HCT116 (cell line): ENCODE measurements at regions not wholly inside any gene's neighbourhood (a gene's known extent, or its start where the extent isn't known, plus 50 kb on each side); places are given as distances from the start of the nearest gene placed in this dataset.
"Not testable (repeated sequence)": the region's sequence is repeated elsewhere in the genome, so short reads cannot be mapped to it uniquely, and the experiment has no call there.

Experiments used
- ATAC-seq: fragments of 200-7000 bp; cut with Tn5 transposase; 2 replicates; pipeline ENCODE4 v1.9.1; 2020; ENCODE audit warnings: mild to moderate bottlenecking, moderate library complexity
- BruUV-seq: library from RNA; stranded (reverse); fragments of 400-500 nt; replicated peaks from 2 replicates; lab custom pipeline; 2021; lab: Mats Ljungman, UMichigan
- CTCF ChIA-PET: fragments of 300-600 bp; sonication (Branson Sonifier 250); formaldehyde crosslinking; loops from one replicate; lab custom pipeline; 2021; ENCODE audit warnings: antibody characterized with exemption; lab: Charles Lee
- POLR2A ChIA-PET: fragments of 300-600, 350-600 bp; sonication (Branson Sonifier 250); formaldehyde crosslinking; loops from one replicate; lab custom pipeline; 2021; ENCODE audit warnings: antibody characterized with exemption; lab: Charles Lee
- RAD21 ChIA-PET, 2 experiments: fragments of 300-600 bp; sonication (Branson Sonifier 250); formaldehyde crosslinking; loops; one replicate each; lab custom pipeline; 2023; ENCODE audit warnings: low total read pairs in 2 of 2; ENCODE audit not compliant: uncharacterized antibody in 2 of 2, unreplicated experiment in 2 of 2, low non-redundant PET in 1 of 2; lab: Charles Lee
- DNase-seq: peaks from one replicate; pipeline ENCODE4 v3.0.0-alpha.2; 2010; ENCODE audit warnings: low read depth, low spot score
- H2AFZ ChIP-seq: fragments of 200-600 bp; shearing (Covaris generic), sonication (generic); 2 replicates; pipeline ENCODE4 v1.6.1; 2017; ENCODE audit warnings: low read depth, mixed run types, mixed read lengths, antibody characterized with exemption, low read length; ENCODE audit not compliant: poor library complexity, severe bottlenecking
- H3K27ac ChIP-seq: 2 replicates; pipeline ENCODE4 v1.5.1; 2012; ENCODE audit warnings: low read depth, low read length
- H3K27me3 ChIP-seq: fragments of 200-600 bp; sonication (generic); 2 replicates; pipeline ENCODE4 v1.6.1; 2016; ENCODE audit warnings: mixed run types, low read length, mixed read lengths; ENCODE audit not compliant: insufficient read depth
- H3K36me3 ChIP-seq, 2 experiments: fragments of 200-500 bp in 1 of 2; fragments of 200-600 bp in 1 of 2; sonication (Bioruptor generic) in 1 of 2; sonication (generic) in 1 of 2; 2 replicates each; pipeline versions ENCODE4 v1.5.1 to v1.6.1; 2014 to 2016; ENCODE audit warnings: low read length in 2 of 2, inconsistent platforms in 1 of 2, mixed read lengths in 1 of 2, mixed run types in 1 of 2; ENCODE audit not compliant: insufficient read depth in 2 of 2, control insufficient read depth in 1 of 2
- H3K4me1 ChIP-seq, 2 experiments: fragments of 200-600 bp in 1 of 2; sonication (generic) in 1 of 2; 2 replicates each; pipeline versions ENCODE4 v1.5.1 to v1.6.1; 2012 to 2017; ENCODE audit warnings: low read length in 2 of 2, inconsistent platforms in 1 of 2, mild to moderate bottlenecking in 1 of 2, mixed read lengths in 1 of 2, mixed run types in 1 of 2, moderate library complexity in 1 of 2; ENCODE audit not compliant: insufficient read depth in 2 of 2, control insufficient read depth in 1 of 2
- H3K4me2 ChIP-seq: fragments of 200-600 bp; sonication (generic); 2 replicates; pipeline ENCODE4 v1.6.1; 2017; ENCODE audit warnings: mixed run types, low read length, mixed read lengths
- H3K4me3 ChIP-seq, 2 experiments: fragments of 200-600 bp in 1 of 2; sonication (generic) in 1 of 2; replicated peaks in 1 of 2; 2 replicates each; pipeline ENCODE4 v1.5.1; 2011 to 2016; ENCODE audit warnings: low read length in 2 of 2, control low read depth in 1 of 2, low read depth in 1 of 2, mild to moderate bottlenecking in 1 of 2, mixed read lengths in 1 of 2, mixed run types in 1 of 2
- H3K79me2 ChIP-seq: fragments of 200-600 bp; sonication (generic); 2 replicates; pipeline ENCODE4 v1.6.1; 2017; ENCODE audit warnings: mild to moderate bottlenecking, mixed run types, low read length, moderate library complexity, mixed read lengths; ENCODE audit not compliant: insufficient read depth
- H3K9ac ChIP-seq: fragments of 200-600 bp; sonication (generic); 2 replicates; pipeline ENCODE4 v1.6.1; 2016; ENCODE audit warnings: low read length, mixed read lengths
- H3K9me2 ChIP-seq: fragments of 200-600 bp; sonication (generic), shearing (Covaris generic); 2 replicates; pipeline ENCODE4 v1.6.1; 2017; ENCODE audit warnings: mixed run types, mild to moderate bottlenecking, moderate library complexity; ENCODE audit not compliant: insufficient read depth
- H3K9me3 ChIP-seq, 2 experiments: fragments of 200-500 bp in 1 of 2; fragments of 200-600 bp in 1 of 2; sonication (Bioruptor generic) in 1 of 2; sonication (generic) in 1 of 2; 2 replicates each; pipeline ENCODE4 v1.6.1; 2014 to 2017; ENCODE audit warnings: low read length in 2 of 2, mixed read lengths in 2 of 2, inconsistent platforms in 1 of 2, low read depth in 1 of 2, mild to moderate bottlenecking in 1 of 2, mixed run types in 1 of 2, moderate library complexity in 1 of 2; ENCODE audit not compliant: control insufficient read depth in 1 of 2, insufficient read depth in 1 of 2
- H4K20me1 ChIP-seq: fragments of 200-600 bp; sonication (generic), shearing (Covaris generic); 2 replicates; pipeline ENCODE4 v1.6.1; 2017; ENCODE audit warnings: mixed run types, mild to moderate bottlenecking, moderate library complexity; ENCODE audit not compliant: insufficient read depth
- EGR1 ChIP-seq: IDR thresholded peaks from 2 replicates; pipeline ENCODE4 v1.6.1; 2012; ENCODE audit warnings: low read depth
- ELF1 ChIP-seq: IDR thresholded peaks from 2 replicates; pipeline ENCODE4 v1.6.1; 2012; ENCODE audit warnings: low read depth, borderline replicate concordance
- SIN3A ChIP-seq: IDR thresholded peaks from 2 replicates; pipeline ENCODE4 v1.6.1; 2012; ENCODE audit warnings: low read depth
- intact Hi-C: fragments of 100-400 bp; cut with micrococcal nuclease; formaldehyde crosslinking; loops from 2 replicates; pipeline ENCODE4 v1.10.0; 2022
- TF ChIP-seq, protein P1 (sequence below): IDR thresholded peaks from 2 replicates; pipeline ENCODE4 v1.6.1; 2012

- H3K9me2 ChIP-seq, POLR2A ChIA-PET, ATAC-seq, RAD21 ChIA-PET, H3K79me2 ChIP-seq, H3K9me3 ChIP-seq, H3K4me3 ChIP-seq, H3K27ac ChIP-seq, H3K4me2 ChIP-seq, H3K4me1 ChIP-seq, H2AFZ ChIP-seq, CTCF ChIA-PET, intact Hi-C loops, DNase-seq, BruUV-seq, H3K27me3 ChIP-seq, H3K36me3 ChIP-seq, H4K20me1 ChIP-seq, H3K9ac ChIP-seq: not testable (repeated sequence)
Observed at GRCh38 chr13:24933106-24934023, 162.6 kb upstream of the PABPC3 start.

GRCh38 chr13:24934024-24934385 lies 161.9 kb upstream of the PABPC3 start:
- H4K20me1 ChIP-seq, H3K9ac ChIP-seq, H3K27me3 ChIP-seq, H3K79me2 ChIP-seq, H3K36me3 ChIP-seq, intact Hi-C loops, BruUV-seq, CTCF ChIA-PET, H3K4me3 ChIP-seq, H3K9me3 ChIP-seq, H3K27ac ChIP-seq, H3K4me1 ChIP-seq, H2AFZ ChIP-seq, RAD21 ChIA-PET, ATAC-seq, H3K9me2 ChIP-seq, POLR2A ChIA-PET, H3K4me2 ChIP-seq, DNase-seq: not testable (repeated sequence)

- Histone ChIP-seq H3K4me1 (no peaks in the 10 kb centered on the region), H3K27ac (no peak overlapping the region), H3K9me2 (no peaks in the 10 kb centered on the region), H3K27me3 (no peaks in the 10 kb centered on the region), H3K4me3 (no peak overlapping the region), H3K4me2 (no peak overlapping the region), H3K9me3 (no peaks in the 10 kb centered on the region), H4K20me1 (no peaks in the 10 kb centered on the region), H3K36me3 (no peaks in the 10 kb centered on the region)
- ATAC-seq (no peak), DNase-seq (no peak)
- intact Hi-C loops = no loop called here
- ChIA-PET RAD21 (no interaction called here), POLR2A (no interaction called here), CTCF (no interaction called here)
- no TSS peak for BruUV-seq
- no peak for TF ChIP-seq SIN3A
- no peak for TF ChIP-seq EGR1
- TF ChIP-seq, protein P1, sequence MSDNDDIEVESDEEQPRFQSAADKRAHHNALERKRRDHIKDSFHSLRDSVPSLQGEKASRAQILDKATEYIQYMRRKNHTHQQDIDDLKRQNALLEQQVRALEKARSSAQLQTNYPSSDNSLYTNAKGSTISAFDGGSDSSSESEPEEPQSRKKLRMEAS = no peak
- TF ChIP-seq ELF1 = no peak
- TF ChIP-seq, all 23 proteins: peak for 0
- Histone ChIP-seq H3K79me2 (no peaks in the 10 kb centered on the region), H2AFZ (no peak overlapping the region), H3K9ac (no peak overlapping the region)
Observed at GRCh38 chr13:24938966-24939365, 157.0 kb upstream of the PABPC3 start.

DNA sequence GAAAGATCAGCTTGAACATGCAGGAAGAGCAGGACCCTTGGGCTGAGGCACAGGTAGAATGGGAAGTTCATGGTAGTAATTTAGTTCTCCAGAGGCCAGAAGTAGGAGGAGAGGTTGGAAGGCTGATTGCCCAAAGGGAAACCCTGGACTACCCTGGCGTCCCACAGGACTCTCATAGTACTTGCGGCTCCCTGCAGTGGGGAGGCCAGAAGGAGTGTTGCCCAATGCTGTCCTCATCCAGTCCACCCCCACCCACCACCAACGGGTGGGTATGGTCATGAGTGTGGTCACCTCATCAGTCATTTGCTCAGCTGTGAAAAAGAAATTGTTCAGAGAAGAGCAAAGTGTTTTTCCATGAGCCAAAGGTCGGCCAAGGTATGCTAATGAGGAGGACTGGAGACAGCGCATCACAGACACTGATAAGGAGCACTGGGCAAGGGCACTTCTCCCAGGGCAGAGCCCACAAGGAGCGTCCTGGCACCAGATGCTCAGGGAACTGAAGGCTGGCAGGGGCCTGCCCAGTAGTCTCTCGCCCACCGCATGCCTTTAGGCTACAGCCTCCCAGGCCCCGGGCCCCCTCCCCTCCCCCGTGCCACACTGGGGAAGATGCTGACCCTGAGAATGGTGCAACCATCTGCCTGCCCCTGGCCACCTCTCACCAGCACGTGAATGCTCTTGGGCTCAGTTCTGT lies 154.8 kb upstream of the PABPC3 start:
- H3K9me3 ChIP-seq, intact Hi-C loops, POLR2A ChIA-PET, H3K4me1 ChIP-seq, ATAC-seq, H2AFZ ChIP-seq, H3K27ac ChIP-seq, H3K27me3 ChIP-seq, H3K36me3 ChIP-seq, H3K4me3 ChIP-seq, H4K20me1 ChIP-seq, RAD21 ChIA-PET, H3K79me2 ChIP-seq, BruUV-seq, H3K9me2 ChIP-seq, CTCF ChIA-PET, DNase-seq, H3K9ac ChIP-seq, H3K4me2 ChIP-seq: not testable (repeated sequence)
